AG08395 (cell line): ENCODE measurements at regions not wholly inside any gene's neighbourhood (a gene's known extent, or its start where the extent isn't known, plus 50 kb on each side); places are given as distances from the start of the nearest gene placed in this dataset.
"Not testable (repeated sequence)": the region's sequence is repeated elsewhere in the genome, so short reads cannot be mapped to it uniquely, and the experiment has no call there.

Experiments used
- DNase-seq: peaks from one replicate; pipeline ENCODE4 v3.0.0; 2012; ENCODE audit warnings: mixed read lengths, low spot score

GRCh38 chr5:98365126-98365525, 408.3 kb upstream of the RGMB start:
- DNase-seq, result no peak

- DNase-seq, result no peak
Observed at GRCh38 chr5:98368141-98368540, 405.3 kb upstream of the RGMB start.

- DNase-seq, result no peak
Observed at GRCh38 chr5:98372351-98372750, 401.1 kb upstream of the RGMB start.

GRCh38 chr5:98391921-98392625, 381.4 kb upstream of the RGMB start:
- DNase-seq, result no peak

- not testable (repeated sequence) for DNase-seq
Observed at GRCh38 chr5:98393205-98393604, 380.3 kb upstream of the RGMB start.

GRCh38 chr5:98397081-98397480, 376.4 kb upstream of the RGMB start:
- peak; percentile 75 for DNase-seq

GRCh38 chr5:98398465-98398864, 375.0 kb upstream of the RGMB start:
- no peak for DNase-seq

GRCh38 chr5:98401656-98402055, 371.8 kb upstream of the RGMB start:
- DNase-seq, result peak; percentile 25

- DNase-seq, result no peak
Observed at GRCh38 chr5:98402130-98402529, 371.3 kb upstream of the RGMB start.

GRCh38 chr5:98403131-98403530, 370.3 kb upstream of the RGMB start:
- no peak for DNase-seq

- peak; percentile 78 for DNase-seq
Observed at GRCh38 chr5:98414938-98415337, 358.5 kb upstream of the RGMB start.

- DNase-seq, result no peak
Observed at GRCh38 chr5:98415663-98416062, 357.8 kb upstream of the RGMB start.

- DNase-seq, result peak; percentile 34
Observed at GRCh38 chr5:98416541-98416940, 356.9 kb upstream of the RGMB start.

- DNase-seq, result no peak
Observed at GRCh38 chr5:98419825-98420224, 353.6 kb upstream of the RGMB start.

GRCh38 chr5:98424681-98425450, 348.6 kb upstream of the RGMB start:
- peak; percentile 38 for DNase-seq

- no peak for DNase-seq
Observed at GRCh38 chr5:98425640-98426039, 347.8 kb upstream of the RGMB start.

GRCh38 chr5:98428806-98429205, 344.7 kb upstream of the RGMB start:
- DNase-seq, result peak; percentile 6

GRCh38 chr5:98432378-98432777, 341.1 kb upstream of the RGMB start:
- no peak for DNase-seq

GRCh38 chr5:98433022-98433421, 340.4 kb upstream of the RGMB start:
- DNase-seq, result no peak

GRCh38 chr5:98433673-98434072, 339.8 kb upstream of the RGMB start:
- DNase-seq, result no peak

GRCh38 chr5:98436667-98437066, 336.8 kb upstream of the RGMB start:
- no peak for DNase-seq

GRCh38 chr5:98442448-98442847, 331.0 kb upstream of the RGMB start:
- no peak for DNase-seq

GRCh38 chr5:98443881-98444280, 329.6 kb upstream of the RGMB start:
- no peak for DNase-seq

GRCh38 chr5:98453296-98453695, 320.2 kb upstream of the RGMB start:
- no peak for DNase-seq
